Right renal cortex interstitium (tissue), 3 donors: ENCODE measurements at regions not wholly inside any gene's neighbourhood (a gene's known extent, or its start where the extent isn't known, plus 50 kb on each side); places are given as distances from the start of the nearest gene placed in this dataset.
"Not testable (repeated sequence)": the region's sequence is repeated elsewhere in the genome, so short reads cannot be mapped to it uniquely, and the experiment has no call there.

Experiments
- DNase-seq, 3 donors: peaks; one replicate each; pipeline ENCODE4 v3.0.0-alpha.2; 2013; ENCODE audit warnings: low read depth in 3 of 3, low spot score in 2 of 3

- DNase-seq, result no peak
Measured at GRCh38 chr18:38688416-38688815, 1122.8 kb upstream of the CELF4 start.

- no peak for DNase-seq
Measured at GRCh38 chr18:38670486-38670885, 1104.9 kb upstream of the CELF4 start.

- no peak for DNase-seq
Measured at GRCh38 chr18:38664929-38665328, 1099.3 kb upstream of the CELF4 start.

DNA sequence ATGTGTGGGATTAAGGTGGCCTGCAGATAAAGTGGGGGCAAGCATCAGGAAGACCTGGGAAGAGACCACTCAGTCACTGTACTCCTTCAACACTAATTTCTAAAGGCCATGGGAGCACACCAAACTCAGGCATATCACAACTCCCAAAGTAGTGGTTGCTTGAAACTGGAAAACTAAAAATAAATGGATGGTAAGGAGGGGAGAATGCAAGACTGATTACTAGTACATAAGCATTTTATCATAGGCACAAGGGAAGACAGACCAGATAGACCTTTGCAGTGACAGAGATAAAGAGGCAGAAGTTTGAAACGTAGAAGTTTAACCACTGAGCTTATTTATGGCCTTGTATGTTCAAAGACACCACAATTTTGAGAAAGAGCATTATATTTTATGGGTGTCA is 1098.1 kb upstream of the CELF4 start:
- no peak for DNase-seq

DNA sequence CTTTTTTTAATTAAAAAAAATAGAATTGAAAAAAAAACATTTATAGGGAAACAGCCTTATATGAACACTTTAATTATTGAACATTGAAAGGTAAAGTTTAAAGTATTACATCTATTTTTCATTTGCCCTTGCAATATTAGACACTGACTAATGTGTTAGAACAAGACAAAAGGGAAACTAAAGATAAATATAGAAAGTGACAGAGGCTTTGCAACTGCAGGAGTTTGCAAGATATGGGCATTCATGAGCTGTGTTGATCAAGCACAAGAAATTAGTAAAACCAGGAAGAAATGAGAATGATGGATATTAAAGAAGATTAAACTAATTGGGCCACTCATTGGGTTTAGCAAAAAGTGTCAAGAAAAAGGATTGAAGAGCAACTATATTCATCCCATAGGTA is 1097.7 kb upstream of the CELF4 start:
- DNase-seq, result no peak

- no peak for DNase-seq
Measured at GRCh38 chr18:38654946-38655345, 1089.3 kb upstream of the CELF4 start.

GRCh38 chr18:38651736-38652135 is 1086.1 kb upstream of the CELF4 start:
- no peak for DNase-seq

DNA sequence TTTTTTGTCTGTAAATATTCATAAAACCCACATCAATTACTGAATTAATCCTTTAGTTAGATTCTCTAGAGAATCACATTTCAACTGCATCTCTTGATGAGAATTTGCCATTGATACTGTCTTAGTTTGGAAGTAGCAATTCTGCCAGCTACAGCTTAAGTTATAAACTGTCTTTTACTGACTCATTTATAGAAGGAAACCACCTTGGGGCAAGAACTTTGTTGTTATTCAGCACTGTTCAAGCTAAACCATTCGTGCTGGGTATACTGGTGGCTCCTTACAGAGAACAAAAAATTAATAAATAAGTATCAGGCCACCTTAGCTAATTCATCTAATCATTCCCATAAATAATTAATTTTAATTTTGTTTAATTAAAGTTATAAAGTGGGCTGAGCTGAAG is 1082.6 kb upstream of the CELF4 start:
- DNase-seq, result no peak

DNA sequence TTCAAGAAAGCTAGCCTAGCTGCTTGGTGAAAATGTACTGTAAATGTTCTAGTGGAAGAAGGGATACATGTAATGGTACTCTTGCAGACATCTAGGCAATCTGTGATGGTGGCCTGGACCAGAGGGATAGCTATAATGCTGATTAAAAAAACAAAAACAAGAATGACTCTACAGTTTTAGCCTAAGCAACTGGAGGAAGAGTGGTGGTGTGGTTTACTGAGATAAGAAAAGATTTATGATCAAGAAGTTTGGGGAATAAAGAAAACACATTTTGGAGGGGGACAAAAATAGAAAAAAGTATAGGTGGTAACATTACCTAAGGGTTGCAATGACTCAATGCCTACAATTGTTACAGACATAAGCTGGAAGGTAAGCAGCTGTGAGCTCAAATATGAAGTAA is 1080.7 kb upstream of the CELF4 start:
- DNase-seq, result no peak

- DNase-seq, result no peak
Measured at GRCh38 chr18:38644875-38645641, 1079.5 kb upstream of the CELF4 start.

DNA sequence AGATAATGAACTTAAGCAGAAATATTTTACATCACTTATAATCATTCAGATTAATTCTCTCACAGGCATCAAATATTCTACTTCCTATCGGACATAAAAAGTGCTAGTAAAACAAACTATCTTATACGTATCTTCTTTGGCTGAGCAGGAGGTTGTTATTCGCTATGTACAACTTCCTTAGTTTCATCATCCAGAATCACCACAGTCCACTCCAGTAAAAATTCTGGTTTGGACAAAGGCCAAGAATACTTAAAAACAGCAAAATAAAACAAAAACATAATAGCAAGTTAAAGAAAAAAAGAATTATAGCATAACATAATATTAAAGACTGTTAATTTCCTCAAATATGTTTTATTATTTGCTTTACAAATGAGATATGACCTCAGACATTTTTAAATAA is 1077.1 kb upstream of the CELF4 start:
- no peak for DNase-seq

DNA sequence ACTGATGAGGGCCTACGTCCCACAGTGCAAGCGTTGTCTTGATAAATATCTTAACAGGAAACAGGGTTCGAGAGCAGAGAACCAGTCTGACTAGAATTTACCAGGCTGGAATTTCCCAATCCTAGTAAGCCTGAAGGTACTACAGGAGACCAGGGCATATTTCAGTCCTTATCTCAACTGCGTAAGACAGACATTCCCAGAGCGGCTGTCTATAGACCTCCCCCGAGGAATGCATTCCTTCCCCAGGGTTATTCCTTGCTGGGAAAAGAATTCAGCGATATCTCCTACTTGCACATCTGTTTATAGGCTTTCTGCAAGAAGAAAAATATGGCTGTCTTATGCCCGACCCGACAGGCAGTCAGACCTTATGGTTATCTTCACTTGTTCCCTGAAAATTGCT is 1074.1 kb upstream of the CELF4 start:
- not testable (repeated sequence) for DNase-seq

DNA sequence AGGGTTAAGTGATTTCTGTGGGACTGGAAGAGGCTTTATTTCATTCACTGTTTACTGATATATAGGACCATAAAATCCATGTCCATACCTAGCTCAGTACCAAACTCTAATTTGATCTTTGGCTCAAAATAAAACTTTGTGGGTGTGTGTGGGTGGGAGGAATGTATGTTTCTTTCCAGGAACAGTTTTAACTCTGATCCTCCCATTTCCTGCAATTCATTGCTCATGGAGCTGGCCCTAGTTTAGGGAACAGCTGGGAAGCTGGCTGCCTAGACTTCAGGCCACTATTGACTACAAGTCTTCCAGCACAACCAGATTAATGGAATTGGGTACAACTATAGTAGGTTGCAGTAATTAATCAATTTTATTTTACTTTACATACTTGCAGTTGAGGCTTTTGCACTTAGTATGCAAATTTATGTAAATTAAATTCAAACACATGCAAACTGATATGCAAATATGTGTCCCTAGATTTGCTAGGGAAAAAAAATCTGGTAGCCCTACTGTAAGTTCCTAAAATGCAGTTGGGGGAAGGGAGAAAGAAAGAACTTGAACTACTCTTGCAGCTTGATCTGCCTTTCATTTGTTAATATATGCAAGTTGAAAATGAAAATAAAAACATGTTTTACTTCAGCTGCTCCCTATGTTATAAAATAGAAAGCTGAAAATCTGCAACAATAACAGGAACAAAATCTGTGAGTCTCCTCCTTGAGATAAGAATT is 1070.3 kb upstream of the CELF4 start:
- no peak for DNase-seq

DNA sequence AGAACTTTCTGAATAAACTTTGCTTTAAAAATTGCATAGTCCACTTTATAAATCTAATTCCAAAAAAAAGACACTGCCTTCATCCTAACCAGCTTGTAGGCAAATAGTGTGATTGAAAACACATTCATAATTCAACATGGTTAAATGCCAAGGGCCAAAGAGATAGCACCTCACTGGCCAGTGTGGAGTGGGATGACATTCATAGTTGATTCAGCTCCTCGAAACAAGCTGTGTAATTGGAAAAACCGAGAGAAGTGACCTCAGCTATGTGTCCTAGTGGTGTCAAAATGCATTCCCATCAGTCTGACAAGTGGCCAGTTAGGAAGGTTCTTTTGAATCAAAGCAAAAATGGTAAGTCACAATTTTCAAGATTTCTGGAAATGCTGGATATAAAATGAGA is 1068.5 kb upstream of the CELF4 start:
- DNase-seq, result no peak

- no peak for DNase-seq
Measured at GRCh38 chr18:38633333-38633732, 1067.7 kb upstream of the CELF4 start.

DNA sequence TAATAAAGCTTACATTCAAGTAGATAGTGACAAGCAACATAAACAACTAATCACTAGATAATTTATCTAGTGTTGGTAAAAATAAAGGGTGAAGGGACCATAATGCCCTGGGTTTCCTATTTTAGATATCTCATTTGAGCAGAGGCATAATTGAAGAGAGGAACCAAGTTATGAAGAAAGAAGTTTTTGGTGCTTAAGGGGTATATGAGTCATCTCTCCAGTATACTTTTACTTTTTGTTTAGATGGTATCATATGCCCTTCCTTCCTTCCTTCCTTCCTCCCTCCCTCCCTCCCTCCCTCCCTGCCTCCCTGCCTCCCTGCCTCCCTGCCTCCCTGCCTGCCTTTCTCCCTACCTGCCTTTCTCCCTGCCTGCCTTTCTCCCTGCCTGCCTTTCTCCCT is 1053.5 kb upstream of the CELF4 start:
- DNase-seq, result no peak

- DNase-seq, result no peak
Measured at GRCh38 chr18:38616306-38616705, 1050.7 kb upstream of the CELF4 start.

GRCh38 chr18:38612904-38613303 is 1047.3 kb upstream of the CELF4 start:
- DNase-seq, result no peak

- DNase-seq, result no peak
Measured at GRCh38 chr18:38611036-38611964, 1045.7 kb upstream of the CELF4 start.

- no peak for DNase-seq
Measured at GRCh38 chr18:38606841-38607240, 1041.2 kb upstream of the CELF4 start.

- no peak for DNase-seq
Measured at GRCh38 chr18:38602341-38602740, 1036.7 kb upstream of the CELF4 start.
